Kidney epithelial cell (primary cell): ENCODE measurements at regions not wholly inside any gene's neighbourhood (a gene's known extent, or its start where the extent isn't known, plus 50 kb on each side); places are given as distances from the start of the nearest gene placed in this dataset.
"Not testable (repeated sequence)": the region's sequence is repeated elsewhere in the genome, so short reads cannot be mapped to it uniquely, and the experiment has no call there.

Experiments
- DNase-seq: peaks from one replicate; pipeline ENCODE4 v3.0.0-alpha.2; 2010; ENCODE audit warnings: low read depth
- H3K27me3 ChIP-seq: 2 replicates; pipeline ENCODE4 v1.6.0; 2011; ENCODE audit warnings: low read length; ENCODE audit not compliant: control insufficient read depth, insufficient read depth
- H3K36me3 ChIP-seq: 2 replicates; pipeline ENCODE4 v1.5.1; 2011; ENCODE audit warnings: low read length; ENCODE audit not compliant: control insufficient read depth, insufficient read depth
- H3K4me3 ChIP-seq: 2 replicates; pipeline ENCODE4 v1.5.1; 2011; ENCODE audit warnings: low read depth, mild to moderate bottlenecking, control low read depth, low read length
- CTCF ChIP-seq: IDR thresholded peaks from 2 replicates; pipeline ENCODE4 v1.5.1; 2011; ENCODE audit warnings: mild to moderate bottlenecking, moderate library complexity, low read length, control low read depth, inconsistent platforms; ENCODE audit not compliant: insufficient read depth, poor library complexity, severe bottlenecking

- Histone ChIP-seq H3K27me3 (no peaks in the 10 kb centered on the region), H3K36me3 (no peaks in the 10 kb centered on the region), H3K4me3 (no peak overlapping the region)
- TF ChIP-seq CTCF: no peak
- no peak for DNase-seq
Observed at GRCh38 chr9:22650946-22651345, 204.3 kb downstream of the DMRTA1 start.

- no peak for TF ChIP-seq CTCF
- no peak for DNase-seq
Observed at GRCh38 chr9:22654833-22655232, 208.2 kb downstream of the DMRTA1 start.

GRCh38 chr9:22657713-22658112 is 211.1 kb downstream of the DMRTA1 start:
- Histone ChIP-seq H3K4me3 (no peak overlapping the region), H3K27me3 (no peaks in the 10 kb centered on the region), H3K36me3 (no peaks in the 10 kb centered on the region)
- TF ChIP-seq CTCF: no peak
- DNase-seq: no peak

More at GRCh38 chr9:22654833-22655232, 208.2 kb downstream of the DMRTA1 start:
- Histone ChIP-seq H3K4me3 (no peak overlapping the region), H3K36me3 (no peaks in the 10 kb centered on the region), H3K27me3 (no peaks in the 10 kb centered on the region)

- not testable (repeated sequence) for H3K4me3 ChIP-seq, DNase-seq, H3K27me3 ChIP-seq, H3K36me3 ChIP-seq
Observed at GRCh38 chr9:22658484-22658883, 211.9 kb downstream of the DMRTA1 start.

- Histone ChIP-seq H3K36me3 (no peaks in the 10 kb centered on the region), H3K4me3 (no peak overlapping the region), H3K27me3 (no peaks in the 10 kb centered on the region)
- no peak for DNase-seq
- TF ChIP-seq CTCF: no peak
Observed at GRCh38 chr9:22682536-22682935, 235.9 kb downstream of the DMRTA1 start.

GRCh38 chr9:22682961-22683699 is 236.5 kb downstream of the DMRTA1 start:
- H3K36me3 ChIP-seq: no peaks in the 10 kb centered on the region
- H3K4me3 ChIP-seq: no peak overlapping the region

More at GRCh38 chr9:22682961-22683699, 236.5 kb downstream of the DMRTA1 start:
- no peak for TF ChIP-seq CTCF
- H3K27me3 ChIP-seq: no peaks in the 10 kb centered on the region
- peak; percentile 60 for DNase-seq
